ENCODE measurements at regions not wholly inside any gene's neighbourhood (a gene's known extent, or its start where the extent isn't known, plus 50 kb on each side); places are given as distances from the start of the nearest gene placed in this dataset.

DNA sequence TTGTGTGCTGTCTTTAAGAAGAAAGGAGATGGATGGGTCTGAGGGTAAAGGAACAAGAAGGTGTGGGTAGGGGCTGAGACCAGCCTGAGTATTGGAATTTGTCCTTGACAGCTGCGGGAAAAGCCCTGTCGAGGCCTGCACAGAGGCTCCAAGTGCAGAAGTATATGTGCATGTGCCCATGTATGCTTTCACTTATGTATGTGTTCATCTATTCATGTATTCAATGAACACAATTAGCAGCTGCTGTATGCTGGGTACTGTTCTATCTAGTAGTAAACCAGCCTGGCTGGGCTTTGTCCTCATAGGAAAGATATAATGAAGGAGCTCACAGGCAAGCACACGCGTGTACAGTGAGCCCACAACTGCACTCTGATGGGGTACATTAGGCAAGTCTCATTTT lies 181.4 kb downstream of the CALCRL start:
- no peaks in the 10 kb centered on the region for H3K27me3 ChIP-seq (ENCODE audit: low read length)
- no peaks in the 10 kb centered on the region for H3K9me3 ChIP-seq (ENCODE audit: insufficient read depth, low read length)
- H3K9ac ChIP-seq (ENCODE audit: low read length): no peak overlapping the region
- H3K79me2 ChIP-seq (ENCODE audit: insufficient read depth, low read length): no peaks in the 10 kb centered on the region
- no peaks in the 10 kb centered on the region for H4K20me1 ChIP-seq (ENCODE audit: low read depth, low read length)
- no peaks in the 10 kb centered on the region for H3F3A ChIP-seq (ENCODE audit: insufficient read depth)
- TF ChIP-seq EZH2phosphoT487 (conservative IDR thresholded peaks at IDR 0.05; ENCODE audit: low read length): no peak
- TF ChIP-seq, protein P1, sequence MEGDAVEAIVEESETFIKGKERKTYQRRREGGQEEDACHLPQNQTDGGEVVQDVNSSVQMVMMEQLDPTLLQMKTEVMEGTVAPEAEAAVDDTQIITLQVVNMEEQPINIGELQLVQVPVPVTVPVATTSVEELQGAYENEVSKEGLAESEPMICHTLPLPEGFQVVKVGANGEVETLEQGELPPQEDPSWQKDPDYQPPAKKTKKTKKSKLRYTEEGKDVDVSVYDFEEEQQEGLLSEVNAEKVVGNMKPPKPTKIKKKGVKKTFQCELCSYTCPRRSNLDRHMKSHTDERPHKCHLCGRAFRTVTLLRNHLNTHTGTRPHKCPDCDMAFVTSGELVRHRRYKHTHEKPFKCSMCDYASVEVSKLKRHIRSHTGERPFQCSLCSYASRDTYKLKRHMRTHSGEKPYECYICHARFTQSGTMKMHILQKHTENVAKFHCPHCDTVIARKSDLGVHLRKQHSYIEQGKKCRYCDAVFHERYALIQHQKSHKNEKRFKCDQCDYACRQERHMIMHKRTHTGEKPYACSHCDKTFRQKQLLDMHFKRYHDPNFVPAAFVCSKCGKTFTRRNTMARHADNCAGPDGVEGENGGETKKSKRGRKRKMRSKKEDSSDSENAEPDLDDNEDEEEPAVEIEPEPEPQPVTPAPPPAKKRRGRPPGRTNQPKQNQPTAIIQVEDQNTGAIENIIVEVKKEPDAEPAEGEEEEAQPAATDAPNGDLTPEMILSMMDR (IDR thresholded peaks at IDR 0.05; ENCODE audit: insufficient read depth, low read length, poor library complexity, severe bottlenecking): no peak
- no peaks in the 10 kb centered on the region for H3K9me2 ChIP-seq (replicated peaks; ENCODE audit: insufficient read depth, low read length)
- no peak overlapping the region for H3K4me3 ChIP-seq (ENCODE audit: insufficient read depth, low read length, poor library complexity, severe bottlenecking)
- no peak overlapping the region for H3K4me2 ChIP-seq (ENCODE audit: low read depth, low read length, poor library complexity, severe bottlenecking)
- no peak overlapping the region for H3K27ac ChIP-seq (ENCODE audit: low read depth, low read length)
- H2AFZ ChIP-seq (ENCODE audit: low read depth, low read length, severe bottlenecking): no peak overlapping the region
- no peaks in the 10 kb centered on the region for H3K36me3 ChIP-seq (ENCODE audit: low read length)

DNA sequence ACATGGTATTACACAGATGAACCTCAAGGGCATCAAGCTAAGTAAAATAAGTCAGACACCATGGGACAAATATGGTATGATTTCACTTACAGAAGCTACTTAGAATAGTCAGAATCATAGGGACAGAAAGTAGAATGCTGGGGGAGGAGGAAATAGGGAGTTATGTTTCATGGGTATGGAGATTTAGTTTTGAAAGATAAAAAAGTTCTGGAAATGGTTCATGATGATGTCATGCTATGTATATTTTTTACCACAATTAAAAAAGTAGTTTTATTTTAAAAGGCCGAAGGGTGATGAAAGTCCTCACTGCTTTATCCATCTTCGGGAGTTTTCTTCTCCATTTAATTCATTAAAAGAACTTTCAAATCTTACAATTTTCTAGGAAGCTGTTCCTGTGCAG lies 181.9 kb downstream of the CALCRL start:
- Histone ChIP-seq H3F3A (ENCODE audit: insufficient read depth) (no peaks in the 10 kb centered on the region), H3K9me2 (replicated peaks; ENCODE audit: insufficient read depth, low read length) (no peaks in the 10 kb centered on the region), H3K27me3 (ENCODE audit: low read length) (no peaks in the 10 kb centered on the region), H3K4me2 (ENCODE audit: low read depth, low read length, poor library complexity, severe bottlenecking) (no peak overlapping the region), H3K4me3 (ENCODE audit: insufficient read depth, low read length, poor library complexity, severe bottlenecking) (no peak overlapping the region), H2AFZ (ENCODE audit: low read depth, low read length, severe bottlenecking) (no peak overlapping the region), H3K36me3 (ENCODE audit: low read length) (no peaks in the 10 kb centered on the region), H3K79me2 (ENCODE audit: insufficient read depth, low read length) (no peaks in the 10 kb centered on the region), H3K27ac (ENCODE audit: low read depth, low read length) (no peak overlapping the region), H4K20me1 (ENCODE audit: low read depth, low read length) (no peaks in the 10 kb centered on the region), H3K9me3 (ENCODE audit: insufficient read depth, low read length) (no peaks in the 10 kb centered on the region), H3K9ac (ENCODE audit: low read length) (no peak overlapping the region)
- TF ChIP-seq, protein P1 (IDR thresholded peaks at IDR 0.05; ENCODE audit: insufficient read depth, low read length, poor library complexity, severe bottlenecking): no peak
- no peak for TF ChIP-seq EZH2phosphoT487 (conservative IDR thresholded peaks at IDR 0.05; ENCODE audit: low read length)

DNA sequence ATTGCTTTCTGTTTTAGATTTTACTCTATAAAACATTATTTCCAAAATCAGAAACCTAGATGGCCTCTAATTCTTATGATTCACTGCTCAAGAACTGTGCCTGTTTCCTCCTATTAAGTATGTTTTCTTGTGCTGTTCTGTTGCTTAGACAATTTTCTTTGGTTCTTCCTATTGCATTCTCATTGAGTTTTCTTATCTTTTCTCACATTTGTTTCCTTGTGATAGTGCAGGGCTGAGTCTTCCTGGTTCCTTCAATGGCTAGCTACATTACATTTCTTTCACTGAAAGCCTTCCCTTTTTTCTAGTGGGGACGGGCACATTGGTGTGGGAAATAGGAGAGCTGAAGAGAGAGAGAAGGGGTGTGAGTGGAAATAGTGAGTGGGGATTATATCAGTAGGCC lies 183.4 kb downstream of the CALCRL start:
- no peak overlapping the region for H3K27ac ChIP-seq (ENCODE audit: low read depth, low read length)
- H3K9me2 ChIP-seq (replicated peaks; ENCODE audit: insufficient read depth, low read length): no peaks in the 10 kb centered on the region
- no peak overlapping the region for H3K4me2 ChIP-seq (ENCODE audit: low read depth, low read length, poor library complexity, severe bottlenecking)
- H3K27me3 ChIP-seq (ENCODE audit: low read length): no peaks in the 10 kb centered on the region
- no peaks in the 10 kb centered on the region for H3F3A ChIP-seq (ENCODE audit: insufficient read depth)
- no peaks in the 10 kb centered on the region for H4K20me1 ChIP-seq (ENCODE audit: low read depth, low read length)
- H3K79me2 ChIP-seq (ENCODE audit: insufficient read depth, low read length): no peaks in the 10 kb centered on the region
- H2AFZ ChIP-seq (ENCODE audit: low read depth, low read length, severe bottlenecking): no peak overlapping the region
- H3K36me3 ChIP-seq (ENCODE audit: low read length): no peaks in the 10 kb centered on the region
- no peak overlapping the region for H3K4me3 ChIP-seq (ENCODE audit: insufficient read depth, low read length, poor library complexity, severe bottlenecking)
- H3K9ac ChIP-seq (ENCODE audit: low read length): no peak overlapping the region
- no peaks in the 10 kb centered on the region for H3K9me3 ChIP-seq (ENCODE audit: insufficient read depth, low read length)
- no peak for TF ChIP-seq EZH2phosphoT487 (conservative IDR thresholded peaks at IDR 0.05; ENCODE audit: low read length)
- TF ChIP-seq, protein P1 (IDR thresholded peaks at IDR 0.05; ENCODE audit: insufficient read depth, low read length, poor library complexity, severe bottlenecking): no peak
